ENCODE measurements at regions not wholly inside any gene's neighbourhood (a gene's known extent, or its start where the extent isn't known, plus 50 kb on each side); places are given as distances from the start of the nearest gene placed in this dataset.

DNA sequence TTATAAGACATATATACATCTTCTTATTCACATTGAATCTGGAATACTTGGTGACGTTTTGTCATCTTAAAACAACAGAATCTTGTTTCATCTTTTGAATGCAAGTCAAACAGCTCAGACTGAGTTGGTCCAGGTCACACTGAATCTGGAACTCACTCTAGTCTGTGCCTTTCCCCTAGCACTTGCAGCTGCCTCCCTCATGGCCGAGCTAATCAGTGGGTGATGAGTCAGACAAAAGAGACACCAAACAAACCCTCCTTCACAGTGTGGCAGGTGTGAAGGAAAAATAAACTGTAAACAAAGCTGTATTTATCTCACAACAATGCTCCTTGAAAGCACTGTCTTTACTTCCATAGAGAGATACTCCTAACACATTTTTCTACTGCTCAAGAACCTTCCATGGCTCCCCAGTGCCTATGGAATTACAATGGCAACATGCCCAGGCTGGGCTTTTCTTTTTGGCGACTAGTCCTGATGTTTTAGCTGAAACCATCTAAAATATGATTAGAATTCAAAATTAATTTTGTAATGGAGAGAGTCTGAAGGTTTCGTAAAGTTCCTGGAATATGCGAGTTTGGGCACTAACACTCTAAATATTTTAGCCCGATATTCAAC is 140.0 kb downstream of the ZNF365 start:
- no peak overlapping the region for H3K4me3 ChIP-seq
- no peaks in the 10 kb centered on the region for H3K9me3 ChIP-seq
- no peak overlapping the region for H3K27ac ChIP-seq
- H3K27me3 ChIP-seq: no peaks in the 10 kb centered on the region
- no peak for DNase-seq
- H3K4me1 ChIP-seq: no peaks in the 10 kb centered on the region
- TF ChIP-seq, protein P1, sequence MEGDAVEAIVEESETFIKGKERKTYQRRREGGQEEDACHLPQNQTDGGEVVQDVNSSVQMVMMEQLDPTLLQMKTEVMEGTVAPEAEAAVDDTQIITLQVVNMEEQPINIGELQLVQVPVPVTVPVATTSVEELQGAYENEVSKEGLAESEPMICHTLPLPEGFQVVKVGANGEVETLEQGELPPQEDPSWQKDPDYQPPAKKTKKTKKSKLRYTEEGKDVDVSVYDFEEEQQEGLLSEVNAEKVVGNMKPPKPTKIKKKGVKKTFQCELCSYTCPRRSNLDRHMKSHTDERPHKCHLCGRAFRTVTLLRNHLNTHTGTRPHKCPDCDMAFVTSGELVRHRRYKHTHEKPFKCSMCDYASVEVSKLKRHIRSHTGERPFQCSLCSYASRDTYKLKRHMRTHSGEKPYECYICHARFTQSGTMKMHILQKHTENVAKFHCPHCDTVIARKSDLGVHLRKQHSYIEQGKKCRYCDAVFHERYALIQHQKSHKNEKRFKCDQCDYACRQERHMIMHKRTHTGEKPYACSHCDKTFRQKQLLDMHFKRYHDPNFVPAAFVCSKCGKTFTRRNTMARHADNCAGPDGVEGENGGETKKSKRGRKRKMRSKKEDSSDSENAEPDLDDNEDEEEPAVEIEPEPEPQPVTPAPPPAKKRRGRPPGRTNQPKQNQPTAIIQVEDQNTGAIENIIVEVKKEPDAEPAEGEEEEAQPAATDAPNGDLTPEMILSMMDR (IDR thresholded peaks at IDR 0.05): no peak
- no peak for TF ChIP-seq POLR2A (IDR thresholded peaks at IDR 0.05)
- no peaks in the 10 kb centered on the region for H3K36me3 ChIP-seq

DNA sequence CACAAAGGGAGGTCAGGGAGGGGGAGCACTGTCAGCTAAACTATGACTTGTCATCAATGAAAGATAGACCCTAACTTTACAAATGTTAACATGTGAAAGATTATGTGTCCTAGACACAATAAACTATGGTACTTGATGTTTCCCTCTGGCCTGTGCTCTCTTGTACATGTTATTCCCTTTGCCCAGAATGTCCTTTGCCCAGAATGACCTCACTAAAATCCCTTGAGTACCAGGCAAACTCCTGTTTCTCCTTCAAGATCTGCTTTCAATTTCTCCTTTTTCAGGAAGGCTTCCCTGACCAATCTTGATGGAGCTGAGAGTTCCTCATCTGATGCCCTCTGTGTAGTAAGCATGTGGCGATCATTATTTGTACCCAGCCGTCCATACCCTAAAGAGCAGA is 143.1 kb downstream of the ZNF365 start:
- DNase-seq: no peak
- Histone ChIP-seq H3K27me3 (no peaks in the 10 kb centered on the region), H3K36me3 (no peaks in the 10 kb centered on the region), H3K27ac (no peak overlapping the region), H3K9me3 (no peaks in the 10 kb centered on the region), H3K4me1 (no peaks in the 10 kb centered on the region), H3K4me3 (no peak overlapping the region)
- TF ChIP-seq, protein P1 (IDR thresholded peaks at IDR 0.05): no peak
- no peak for TF ChIP-seq POLR2A (IDR thresholded peaks at IDR 0.05)

DNA sequence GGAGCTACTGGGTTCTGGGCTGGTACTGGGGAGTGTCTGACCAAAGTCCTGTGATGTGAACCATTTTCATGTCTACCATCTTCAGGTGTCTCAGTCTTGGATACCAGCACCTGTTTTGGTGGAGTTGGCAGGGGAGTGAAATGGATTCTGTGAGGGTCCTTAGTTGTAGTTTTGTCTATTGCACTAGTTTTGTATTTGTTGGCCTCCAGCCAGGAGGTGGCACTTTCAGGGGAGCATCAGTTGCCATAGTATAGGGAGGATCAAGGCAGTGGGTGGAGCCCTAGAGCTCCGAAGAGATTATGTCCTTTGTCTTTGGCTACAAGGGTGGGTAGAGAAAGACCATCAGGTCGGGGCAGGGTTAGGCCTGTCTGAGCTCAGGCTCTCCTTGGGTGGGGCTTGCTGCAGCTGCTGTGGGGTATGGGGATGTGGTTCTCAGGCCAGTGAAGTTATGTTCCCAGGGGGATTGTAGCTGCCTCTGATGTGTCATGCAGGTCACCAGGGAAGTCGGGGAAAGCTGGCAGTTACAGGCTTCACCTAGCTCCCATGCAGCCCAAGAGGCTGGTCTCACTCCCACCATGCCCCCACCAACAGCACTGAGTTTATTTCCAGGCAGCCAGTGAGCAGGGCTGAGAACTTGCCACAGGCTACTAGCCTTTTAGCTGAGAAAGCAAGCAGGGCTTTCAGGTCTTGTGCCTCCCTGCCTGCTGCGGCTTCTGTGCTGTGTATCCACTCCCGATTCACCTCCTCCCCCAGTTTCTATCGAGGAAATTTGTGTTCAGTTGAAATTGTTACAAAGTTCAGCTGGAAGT is 153.1 kb downstream of the ZNF365 start:
- H3K27me3 ChIP-seq: no peaks in the 10 kb centered on the region
- peaks cover 0 to 16% (median 2%) of the 10 kb centered on the region in 4 donors for H3K4me1 ChIP-seq
- H3K36me3 ChIP-seq: no peaks in the 10 kb centered on the region
- H3K9me3 ChIP-seq: peaks cover 0 to 3% (median 0%) of the 10 kb centered on the region in 4 donors
- TF ChIP-seq POLR2A (IDR thresholded peaks at IDR 0.05): no peak
- TF ChIP-seq, protein P1 (IDR thresholded peaks at IDR 0.05): no peak
- H3K4me3 ChIP-seq: peak overlapping the region in 1 of 4 donors; percentile 10
- DNase-seq: peak in 2 of 3 donors; percentile 78 to 80
- peak overlapping the region in 2 of 4 donors; percentile 73 to 80 for H3K27ac ChIP-seq

DNA sequence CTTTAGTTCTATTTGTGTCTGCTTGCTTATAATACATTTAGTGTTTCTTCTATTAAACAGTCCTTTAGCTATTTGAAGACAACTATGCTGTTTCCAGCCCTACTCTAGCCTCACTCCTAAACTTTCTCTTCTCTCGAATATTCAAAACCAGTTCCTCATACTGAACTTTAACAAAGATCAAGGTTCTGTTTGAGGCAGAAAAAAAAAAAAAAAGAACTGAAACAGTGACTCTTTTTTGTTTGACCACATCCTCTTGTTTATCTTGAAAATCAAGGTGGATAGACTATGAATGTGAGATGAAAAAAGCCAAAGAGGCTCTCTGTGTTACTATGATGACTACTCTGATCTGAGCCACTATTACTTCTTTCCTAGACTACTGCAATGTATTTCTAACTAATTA is 154.3 kb downstream of the ZNF365 start:
- TF ChIP-seq, protein P1 (IDR thresholded peaks at IDR 0.05): no peak
- no peak for TF ChIP-seq POLR2A (IDR thresholded peaks at IDR 0.05)
- Histone ChIP-seq H3K27ac (peak overlapping the region in 2 of 4 donors; percentile 73 to 80), H3K9me3 (peaks cover 0 to 3% (median 0%) of the 10 kb centered on the region in 4 donors), H3K27me3 (no peaks in the 10 kb centered on the region), H3K36me3 (no peaks in the 10 kb centered on the region), H3K4me1 (peaks cover 0 to 16% (median 2%) of the 10 kb centered on the region in 4 donors), H3K4me3 (no peak overlapping the region)
- no peak for DNase-seq

DNA sequence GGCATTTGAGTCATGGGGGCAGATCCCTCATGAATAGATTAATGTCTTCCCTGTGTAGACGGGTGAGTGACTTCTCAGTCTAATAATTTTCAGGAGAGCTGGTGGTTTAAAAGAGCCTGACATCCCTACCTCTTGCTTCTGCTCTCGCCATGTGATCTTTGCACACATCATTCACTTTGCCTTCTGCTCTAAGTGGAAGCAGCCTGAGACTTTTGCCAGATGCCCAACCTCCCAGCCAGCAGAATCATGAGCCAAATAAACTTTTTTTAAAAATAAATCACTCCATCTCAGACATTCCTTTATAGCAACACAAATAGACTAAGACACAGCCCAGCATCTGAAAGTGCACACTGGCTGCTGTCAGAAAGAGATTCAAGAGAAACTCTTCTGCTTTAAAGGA is 155.2 kb downstream of the ZNF365 start:
- DNase-seq: no peak
- no peak for TF ChIP-seq POLR2A (IDR thresholded peaks at IDR 0.05)
- TF ChIP-seq, protein P1 (IDR thresholded peaks at IDR 0.05): no peak

More for the DNA sequence above, 155.2 kb downstream of the ZNF365 start:
- no peaks in the 10 kb centered on the region for H3K27me3 ChIP-seq
- H3K4me1 ChIP-seq: peaks cover 0 to 16% (median 2%) of the 10 kb centered on the region in 4 donors
- no peak overlapping the region for H3K4me3 ChIP-seq
- no peaks in the 10 kb centered on the region for H3K36me3 ChIP-seq
- H3K27ac ChIP-seq: peak overlapping the region in 2 of 4 donors; percentile 44 to 80
- H3K9me3 ChIP-seq: peaks cover 0 to 3% (median 0%) of the 10 kb centered on the region in 4 donors

Data from Peyer's patch (tissue), 4 donors.